Smooth muscle cell (in vitro differentiated cells): ENCODE measurements at regions not wholly inside any gene's neighbourhood (a gene's known extent, or its start where the extent isn't known, plus 50 kb on each side); places are given as distances from the start of the nearest gene placed in this dataset.

Experiments used
- DNase-seq: peaks from one replicate; lab custom pipeline; 2025; ENCODE audit not compliant: unreplicated experiment; lab: John Stamatoyannopoulos, UW
- H2AFZ ChIP-seq: fragments of 200-600 bp; sonication (generic); 2 replicates; pipeline ENCODE4 v1.6.0; 2016; ENCODE audit warnings: antibody characterized with exemption, low read depth, mild to moderate bottlenecking
- H3F3A ChIP-seq: fragments of 200-600 bp; sonication (generic); 2 replicates; pipeline ENCODE4 v1.6.0; 2017; ENCODE audit warnings: antibody characterized with exemption, low read depth
- H3K27ac ChIP-seq: fragments of 200-600 bp; sonication (generic); 2 replicates; pipeline ENCODE4 v1.5.1; 2016; ENCODE audit warnings: low read depth, mild to moderate bottlenecking
- H3K27me3 ChIP-seq: fragments of 200-600 bp; sonication (generic); 2 replicates; pipeline ENCODE4 v1.6.1; 2016; ENCODE audit warnings: low read depth, mild to moderate bottlenecking
- H3K36me3 ChIP-seq: fragments of 200-600 bp; sonication (generic); 2 replicates; pipeline ENCODE4 v1.5.1; 2016; ENCODE audit warnings: low read depth
- H3K4me1 ChIP-seq: fragments of 200-600 bp; sonication (generic); 2 replicates; pipeline ENCODE4 v1.5.1; 2016; ENCODE audit warnings: low read depth
- H3K4me2 ChIP-seq: fragments of 200-600 bp; sonication (generic); 2 replicates; pipeline ENCODE4 v1.6.0; 2016; ENCODE audit warnings: mild to moderate bottlenecking
- H3K4me3 ChIP-seq: fragments of 200-600 bp; sonication (generic); 2 replicates; pipeline ENCODE4 v1.5.1; 2016; ENCODE audit warnings: mild to moderate bottlenecking
- H3K79me2 ChIP-seq: fragments of 200-600 bp; sonication (generic); 2 replicates; pipeline ENCODE4 v1.6.0; 2016; ENCODE audit warnings: low read depth, mild to moderate bottlenecking
- H3K9ac ChIP-seq: fragments of 200-600 bp; sonication (generic); 2 replicates; pipeline ENCODE4 v1.6.0; 2016; ENCODE audit warnings: low read depth
- H3K9me3 ChIP-seq: fragments of 200-600 bp; sonication (generic); replicated peaks from 2 replicates; pipeline ENCODE4 v1.5.1; 2016; ENCODE audit warnings: low read depth
- H4K20me1 ChIP-seq: fragments of 200-600 bp; sonication (generic); 2 replicates; pipeline ENCODE4 v1.6.0; 2016; ENCODE audit warnings: low read depth
- WGBS: methylation state at CpG from one replicate; pipeline ENCODE4 v1.1.7; 2016; ENCODE audit warnings: low lambda C conversion rate; 5-methylcytosine and 5-hydroxymethylcytosine counted together
- TF ChIP-seq, protein P1 (sequence below): fragments of 200-600 bp; sonication (generic); IDR thresholded peaks from 2 replicates; pipeline ENCODE4 v1.5.1; 2017; ENCODE audit warnings: borderline replicate concordance, mild to moderate bottlenecking, antibody characterized with exemption; ENCODE audit not compliant: insufficient read depth, poor library complexity, severe bottlenecking

DNA sequence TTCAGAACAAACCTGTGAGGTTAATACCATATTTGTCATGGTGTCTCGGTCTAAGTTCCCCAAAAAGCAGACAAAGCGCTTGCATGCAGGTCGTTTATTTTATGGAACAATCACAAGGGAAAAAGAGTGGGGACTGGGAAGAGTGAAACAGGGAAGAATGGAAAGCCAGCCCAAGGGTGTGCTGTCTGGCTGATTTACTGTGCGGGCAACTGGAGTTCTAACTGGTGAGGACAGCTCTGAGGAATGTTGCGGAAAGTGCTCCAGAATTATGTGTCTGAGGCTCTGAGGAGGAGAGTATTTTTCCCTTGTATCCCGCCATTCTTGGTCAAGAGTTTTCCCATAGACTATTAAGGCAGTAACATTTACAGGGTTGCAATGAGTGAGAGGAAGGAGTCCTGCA, 465.4 kb downstream of the RMST start:
- no peak overlapping the region for H2AFZ ChIP-seq
- no peaks in the 10 kb centered on the region for H4K20me1 ChIP-seq
- WGBS = 49% methylated on average over 6 of the region's 6 CpGs
- H3K79me2 ChIP-seq = no peaks in the 10 kb centered on the region
- H3K4me3 ChIP-seq = no peak overlapping the region
- no peak overlapping the region for H3K9ac ChIP-seq
- no peaks in the 10 kb centered on the region for H3F3A ChIP-seq
- no peaks in the 10 kb centered on the region for H3K4me1 ChIP-seq
- no peaks in the 10 kb centered on the region for H3K27me3 ChIP-seq
- no peaks in the 10 kb centered on the region for H3K9me3 ChIP-seq
- H3K4me2 ChIP-seq = no peak overlapping the region
- TF ChIP-seq, protein P1, sequence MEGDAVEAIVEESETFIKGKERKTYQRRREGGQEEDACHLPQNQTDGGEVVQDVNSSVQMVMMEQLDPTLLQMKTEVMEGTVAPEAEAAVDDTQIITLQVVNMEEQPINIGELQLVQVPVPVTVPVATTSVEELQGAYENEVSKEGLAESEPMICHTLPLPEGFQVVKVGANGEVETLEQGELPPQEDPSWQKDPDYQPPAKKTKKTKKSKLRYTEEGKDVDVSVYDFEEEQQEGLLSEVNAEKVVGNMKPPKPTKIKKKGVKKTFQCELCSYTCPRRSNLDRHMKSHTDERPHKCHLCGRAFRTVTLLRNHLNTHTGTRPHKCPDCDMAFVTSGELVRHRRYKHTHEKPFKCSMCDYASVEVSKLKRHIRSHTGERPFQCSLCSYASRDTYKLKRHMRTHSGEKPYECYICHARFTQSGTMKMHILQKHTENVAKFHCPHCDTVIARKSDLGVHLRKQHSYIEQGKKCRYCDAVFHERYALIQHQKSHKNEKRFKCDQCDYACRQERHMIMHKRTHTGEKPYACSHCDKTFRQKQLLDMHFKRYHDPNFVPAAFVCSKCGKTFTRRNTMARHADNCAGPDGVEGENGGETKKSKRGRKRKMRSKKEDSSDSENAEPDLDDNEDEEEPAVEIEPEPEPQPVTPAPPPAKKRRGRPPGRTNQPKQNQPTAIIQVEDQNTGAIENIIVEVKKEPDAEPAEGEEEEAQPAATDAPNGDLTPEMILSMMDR = no peak
- no peak for DNase-seq
- H3K36me3 ChIP-seq = no peaks in the 10 kb centered on the region
- H3K27ac ChIP-seq = peak overlapping the region; percentile 14

DNA sequence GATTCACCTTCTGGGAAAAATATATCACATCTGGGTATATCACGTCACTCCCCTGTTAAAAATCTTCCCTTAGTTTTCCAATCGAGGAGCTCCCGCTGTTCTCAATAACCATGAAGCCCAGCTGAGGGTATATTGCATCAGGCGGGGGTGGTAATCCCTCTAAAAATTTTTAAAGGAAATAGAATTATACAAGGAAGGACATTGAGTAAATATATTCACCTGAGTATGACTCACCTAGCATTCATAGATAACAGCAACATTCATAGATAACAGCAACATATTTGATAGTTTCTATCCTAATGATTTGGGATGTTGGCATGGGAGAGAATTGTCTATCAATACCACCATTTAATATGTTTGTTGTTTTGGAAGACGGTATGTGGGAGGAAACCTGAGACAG, 473.6 kb downstream of the RMST start:
- DNase-seq = no peak
- H4K20me1 ChIP-seq = no peaks in the 10 kb centered on the region
- TF ChIP-seq, protein P1 = no peak
- no peaks in the 10 kb centered on the region for H3K79me2 ChIP-seq
- H3K4me3 ChIP-seq = no peak overlapping the region
- H3K4me2 ChIP-seq = no peak overlapping the region
- 86% methylated on average over 5 of the region's 5 CpGs for WGBS
- H3K9ac ChIP-seq = no peak overlapping the region
- no peaks in the 10 kb centered on the region for H3K36me3 ChIP-seq
- no peak overlapping the region for H2AFZ ChIP-seq
- no peaks in the 10 kb centered on the region for H3F3A ChIP-seq
- no peaks in the 10 kb centered on the region for H3K4me1 ChIP-seq
- no peaks in the 10 kb centered on the region for H3K9me3 ChIP-seq
- no peak overlapping the region for H3K27ac ChIP-seq
- no peaks in the 10 kb centered on the region for H3K27me3 ChIP-seq

DNA sequence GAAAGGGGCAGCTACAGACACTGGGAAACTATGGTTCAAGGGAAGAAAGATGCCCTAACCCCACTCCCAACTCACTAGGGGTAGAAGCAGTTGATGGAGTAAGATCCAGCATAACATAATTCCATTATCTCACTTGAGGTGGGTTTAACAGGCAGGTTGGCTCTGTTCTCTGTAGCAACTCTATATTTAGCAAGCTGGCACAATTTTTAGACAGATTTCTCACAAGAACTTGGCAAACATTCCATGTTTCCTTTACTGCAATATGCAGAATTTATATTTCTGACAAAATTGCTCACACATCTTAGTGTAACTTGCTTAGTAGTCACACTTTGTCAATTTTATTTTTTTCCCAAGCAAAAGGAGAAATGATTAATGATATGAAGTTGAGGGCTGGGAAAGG, 475.4 kb downstream of the RMST start:
- Histone ChIP-seq H3K4me1 (no peaks in the 10 kb centered on the region), H3K9ac (no peak overlapping the region), H3K79me2 (no peaks in the 10 kb centered on the region), H3K36me3 (no peaks in the 10 kb centered on the region), H3K9me3 (no peaks in the 10 kb centered on the region), H3K27ac (no peak overlapping the region), H3K4me2 (no peak overlapping the region), H3K4me3 (no peak overlapping the region), H2AFZ (no peak overlapping the region), H4K20me1 (no peaks in the 10 kb centered on the region), H3F3A (no peaks in the 10 kb centered on the region), H3K27me3 (no peaks in the 10 kb centered on the region)
- TF ChIP-seq, protein P1 = no peak
- no peak for DNase-seq

DNA sequence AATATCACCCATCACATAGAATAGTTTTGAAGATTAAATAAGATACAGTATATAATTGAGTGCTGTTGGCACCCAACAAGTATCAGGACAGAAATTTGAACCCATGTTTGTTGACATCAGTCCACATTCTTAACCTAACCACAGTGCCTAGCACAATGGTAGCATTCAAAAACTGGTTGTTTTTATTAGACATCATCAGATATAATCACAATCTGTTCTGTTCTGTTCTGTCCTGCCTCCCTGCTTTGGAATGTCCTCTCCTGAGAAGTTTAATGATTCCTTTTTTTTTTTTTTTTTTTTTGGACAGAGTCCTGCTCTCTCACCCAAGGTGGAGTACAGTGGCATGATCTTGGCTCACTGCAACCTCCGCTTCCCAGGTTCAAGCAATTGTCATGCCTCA, 476.6 kb downstream of the RMST start:
- 93% methylated on average over 1 of the region's 1 CpG for WGBS
- H3K27me3 ChIP-seq = no peaks in the 10 kb centered on the region
- H3K79me2 ChIP-seq = no peaks in the 10 kb centered on the region
- H3K27ac ChIP-seq = no peak overlapping the region
- TF ChIP-seq, protein P1 = no peak
- H2AFZ ChIP-seq = no peak overlapping the region
- no peaks in the 10 kb centered on the region for H4K20me1 ChIP-seq
- no peak for DNase-seq
- no peaks in the 10 kb centered on the region for H3F3A ChIP-seq
- no peak overlapping the region for H3K9ac ChIP-seq
- no peaks in the 10 kb centered on the region for H3K4me1 ChIP-seq
- no peak overlapping the region for H3K4me2 ChIP-seq
- H3K36me3 ChIP-seq = no peaks in the 10 kb centered on the region
- no peaks in the 10 kb centered on the region for H3K9me3 ChIP-seq
- H3K4me3 ChIP-seq = no peak overlapping the region
